ENCODE measurements at regions not wholly inside any gene's neighbourhood (a gene's known extent, or its start where the extent isn't known, plus 50 kb on each side); places are given as distances from the start of the nearest gene placed in this dataset.

- no peak for DNase-seq
- TF ChIP-seq CTCF (IDR thresholded peaks at IDR 0.05) = no peak
- no peak for TF ChIP-seq POLR2A (IDR thresholded peaks at IDR 0.05)
Observed at GRCh38 chr2:117557626-117558025, 256.9 kb upstream of the DDX18 start.

GRCh38 chr2:117562654-117563053 lies 251.8 kb upstream of the DDX18 start:
- no peaks in the 10 kb centered on the region for H3K4me1 ChIP-seq
- no peaks in the 10 kb centered on the region for H3K36me3 ChIP-seq (ENCODE audit: low read depth, missing control alignments)
- no peaks in the 10 kb centered on the region for H3K9me3 ChIP-seq
- no peak overlapping the region for H3K4me3 ChIP-seq
- H3K27ac ChIP-seq = no peak overlapping the region
- no peaks in the 10 kb centered on the region for H3K27me3 ChIP-seq
- DNase-seq = no peak
- WGBS, 2 donors = 54 to 71% methylated on average over 3 of the region's 3 CpGs
- intact Hi-C loops (cut with DNase I; ENCODE audit: low total_unique reads) = no loop called here
- TF ChIP-seq POLR2A (IDR thresholded peaks at IDR 0.05) = no peak
- no peak for TF ChIP-seq CTCF (IDR thresholded peaks at IDR 0.05)

More at GRCh38 chr2:117557626-117558025, 256.9 kb upstream of the DDX18 start:
- H3K9me3 ChIP-seq = no peaks in the 10 kb centered on the region
- intact Hi-C loops (cut with DNase I; ENCODE audit: low total_unique reads) = no loop called here
- H3K4me3 ChIP-seq = no peak overlapping the region
- H3K36me3 ChIP-seq (ENCODE audit: low read depth, missing control alignments) = no peaks in the 10 kb centered on the region
- H3K27me3 ChIP-seq = no peaks in the 10 kb centered on the region
- WGBS, 2 donors = 74 to 80% methylated on average over 3 of the region's 3 CpGs
- H3K4me1 ChIP-seq = no peaks in the 10 kb centered on the region
- no peak overlapping the region for H3K27ac ChIP-seq

- Histone ChIP-seq H3K9me3 (no peaks in the 10 kb centered on the region), H3K4me3 (no peak overlapping the region), H3K27me3 (no peaks in the 10 kb centered on the region), H3K27ac (no peak overlapping the region), H3K4me1 (no peaks in the 10 kb centered on the region), H3K36me3 (ENCODE audit: low read depth, missing control alignments) (no peaks in the 10 kb centered on the region)
- DNase-seq = no peak
- no peak for TF ChIP-seq POLR2A (IDR thresholded peaks at IDR 0.05)
- TF ChIP-seq CTCF (IDR thresholded peaks at IDR 0.05) = no peak
- WGBS, 2 donors = 59 to 61% methylated on average over 3 of the region's 3 CpGs
- intact Hi-C loops (cut with DNase I; ENCODE audit: low total_unique reads) = no loop called here
Observed at GRCh38 chr2:117571590-117572349, 242.7 kb upstream of the DDX18 start.

- intact Hi-C loops (cut with DNase I; ENCODE audit: low total_unique reads) = no loop called here
- DNase-seq = no peak
- H3K36me3 ChIP-seq (ENCODE audit: low read depth, missing control alignments) = no peaks in the 10 kb centered on the region
- H3K27me3 ChIP-seq = no peaks in the 10 kb centered on the region
- no peak overlapping the region for H3K4me3 ChIP-seq
- no peak overlapping the region for H3K27ac ChIP-seq
- TF ChIP-seq CTCF (IDR thresholded peaks at IDR 0.05) (no peak), POLR2A (IDR thresholded peaks at IDR 0.05) (no peak)
- no peaks in the 10 kb centered on the region for H3K4me1 ChIP-seq
- H3K9me3 ChIP-seq = no peaks in the 10 kb centered on the region
- 80 to 90% methylated on average over 4 of the region's 4 CpGs for WGBS, 2 donors
Observed at GRCh38 chr2:117587310-117587709, 227.2 kb upstream of the DDX18 start.

- Histone ChIP-seq H3K4me3 (no peak overlapping the region), H3K27ac (no peak overlapping the region), H3K27me3 (no peaks in the 10 kb centered on the region), H3K9me3 (no peaks in the 10 kb centered on the region), H3K36me3 (ENCODE audit: low read depth, missing control alignments) (no peaks in the 10 kb centered on the region), H3K4me1 (no peaks in the 10 kb centered on the region)
- no peak for DNase-seq
- no peak for TF ChIP-seq POLR2A (IDR thresholded peaks at IDR 0.05)
- no peak for TF ChIP-seq CTCF (IDR thresholded peaks at IDR 0.05)
- WGBS, 2 donors = 49 to 57% methylated on average over 3 of the region's 3 CpGs
- intact Hi-C loops (cut with DNase I; ENCODE audit: low total_unique reads) = no loop called here
Observed at GRCh38 chr2:117603060-117603459, 211.4 kb upstream of the DDX18 start.
